CD4-positive, CD25-positive, alpha-beta regulatory T cell (primary cell): ENCODE measurements at regions not wholly inside any gene's neighbourhood (a gene's known extent, or its start where the extent isn't known, plus 50 kb on each side); places are given as distances from the start of the nearest gene placed in this dataset.
"Not testable (repeated sequence)": the region's sequence is repeated elsewhere in the genome, so short reads cannot be mapped to it uniquely, and the experiment has no call there.

ENCODE experiments used
- ATAC-seq, 2 donors: fragments of 150-1000 bp; cut with Tn5 transposase; one replicate each; pipeline ENCODE4 v1.10.0; 2021; ENCODE audit warnings: low read depth in 2 of 2, moderate number of reproducible peaks in 2 of 2, moderate library complexity in 1 of 2
- DNase-seq, 3 donors: peaks; one replicate each; pipeline versions ENCODE4 v3.0.0 to v3.0.0-alpha.2; 2012 to 2022; ENCODE audit warnings: mixed read lengths in 1 of 3
- H3K27ac ChIP-seq: one replicate; pipeline ENCODE4 v1.7.0; 2013; ENCODE audit warnings: mild to moderate bottlenecking, low read length; ENCODE audit not compliant: insufficient read depth, poor library complexity, severe bottlenecking
- H3K27me3 ChIP-seq: one replicate; pipeline ENCODE4 v1.7.0; 2013; ENCODE audit warnings: low read length; ENCODE audit not compliant: control insufficient read depth, insufficient read depth
- H3K36me3 ChIP-seq: one replicate; pipeline ENCODE4 v1.7.0; 2013; ENCODE audit warnings: mild to moderate bottlenecking, low read length, moderate library complexity; ENCODE audit not compliant: control insufficient read depth, insufficient read depth
- H3K4me1 ChIP-seq: 2 replicates; pipeline ENCODE4 v1.7.0; 2013; ENCODE audit warnings: mild to moderate bottlenecking, low read length; ENCODE audit not compliant: insufficient read depth, control insufficient read depth, poor library complexity, severe bottlenecking
- H3K4me3 ChIP-seq: one replicate; pipeline ENCODE4 v1.7.0; 2013; ENCODE audit warnings: low read depth, mild to moderate bottlenecking, low read length, moderate library complexity
- H3K9me3 ChIP-seq, 2 experiments: 1 replicate in 1 of 2; 2 replicates in 1 of 2; pipeline ENCODE4 v1.7.0; 2013; ENCODE audit warnings: low read length in 2 of 2, mild to moderate bottlenecking in 1 of 2, moderate library complexity in 1 of 2; ENCODE audit not compliant: control insufficient read depth in 2 of 2
- H3K27ac Mint-ChIP-seq, 3 donors: one replicate each; pipeline ENCODE4 v1.8.0; 2020 to 2022; ENCODE audit warnings: mild to moderate bottlenecking in 3 of 3, mixed read lengths in 3 of 3, moderate library complexity in 2 of 3
- H3K27me3 Mint-ChIP-seq: one replicate; pipeline ENCODE4 v1.8.0; 2022; ENCODE audit warnings: mild to moderate bottlenecking, mixed read lengths
- H3K36me3 Mint-ChIP-seq: one replicate; pipeline ENCODE4 v1.8.0; 2020; ENCODE audit warnings: mixed read lengths
- H3K4me1 Mint-ChIP-seq, 4 donors: one replicate each; pipeline ENCODE4 v1.8.0; 2020 to 2022; ENCODE audit warnings: mixed read lengths in 4 of 4, mild to moderate bottlenecking in 1 of 4
- H3K4me3 Mint-ChIP-seq, 4 donors: one replicate each; pipeline ENCODE4 v1.8.0; 2020 to 2022; ENCODE audit warnings: mild to moderate bottlenecking in 4 of 4, mixed read lengths in 4 of 4, moderate library complexity in 3 of 4
- H3K9me3 Mint-ChIP-seq, 7 donors: one replicate each; pipeline ENCODE4 v1.8.0; 2020 to 2022; ENCODE audit warnings: mixed read lengths in 7 of 7, mild to moderate bottlenecking in 3 of 7, moderate library complexity in 2 of 7

DNA sequence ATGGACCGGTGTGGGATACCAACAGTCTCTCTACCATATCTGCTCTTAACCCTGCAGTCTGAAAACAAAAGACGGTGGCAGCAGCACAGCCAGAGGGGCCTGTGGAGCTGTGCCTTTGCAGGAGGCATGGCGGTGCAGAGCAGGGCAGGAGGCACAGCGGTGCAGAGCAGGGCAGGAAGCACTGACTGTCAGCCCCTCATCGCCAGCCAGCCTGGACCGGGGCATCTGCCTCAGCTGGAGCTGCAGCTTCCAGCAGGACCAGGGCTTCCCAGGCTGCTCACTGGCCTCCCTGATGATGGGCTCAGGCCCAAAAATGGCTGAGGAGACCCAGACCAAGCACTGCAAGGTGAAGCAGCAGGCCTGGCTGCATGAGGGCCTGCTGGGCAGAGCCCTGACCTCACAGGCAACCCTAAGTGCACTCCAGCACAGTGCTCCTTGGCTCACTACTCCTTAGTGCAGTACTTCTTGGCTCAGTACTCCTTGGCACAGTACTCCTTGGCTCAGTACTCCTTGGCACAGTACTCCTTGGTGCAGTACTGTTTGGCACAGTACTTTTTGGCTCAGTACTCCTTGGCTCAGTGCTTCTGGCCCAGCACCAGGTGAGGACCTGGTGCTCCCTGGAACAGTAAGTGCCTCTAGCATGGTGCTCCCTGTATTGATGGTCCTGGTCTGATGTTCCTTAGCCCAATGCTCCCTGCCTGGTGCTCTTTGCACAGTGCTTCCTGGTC, 78.0 kb downstream of the DHCR7 start:
- ATAC-seq (no peak), DNase-seq (no peak)
- Mint-ChIP-seq H3K4me3 (no peak overlapping the region), H3K9me3 (peaks cover 0 to 5% (median 0%) of the 10 kb centered on the region in 7 donors), H3K27ac (no peak overlapping the region), H3K4me1 (no peaks in the 10 kb centered on the region), H3K27me3 (no peaks in the 10 kb centered on the region), H3K36me3 (no peaks in the 10 kb centered on the region)
- Histone ChIP-seq H3K4me3 (no peak overlapping the region), H3K36me3 (no peaks in the 10 kb centered on the region), H3K9me3 (no peaks in the 10 kb centered on the region), H3K27me3 (no peaks in the 10 kb centered on the region), H3K4me1 (no peaks in the 10 kb centered on the region), H3K27ac (no peak overlapping the region)

GRCh38 chr11:71369411-71369810, 78.8 kb downstream of the DHCR7 start:
- no peaks in the 10 kb centered on the region for H3K27me3 ChIP-seq
- no peak overlapping the region for H3K27ac ChIP-seq
- no peak for DNase-seq
- H3K4me3 Mint-ChIP-seq = no peak overlapping the region
- H3K36me3 Mint-ChIP-seq = no peaks in the 10 kb centered on the region
- H3K27ac Mint-ChIP-seq = no peak overlapping the region
- no peaks in the 10 kb centered on the region for H3K27me3 Mint-ChIP-seq
- no peak for ATAC-seq
- H3K4me1 ChIP-seq = no peaks in the 10 kb centered on the region
- no peak overlapping the region for H3K4me3 ChIP-seq
- H3K4me1 Mint-ChIP-seq = no peaks in the 10 kb centered on the region
- H3K9me3 Mint-ChIP-seq = peaks cover 0 to 1% (median 0%) of the 10 kb centered on the region in 7 donors
- no peaks in the 10 kb centered on the region for H3K36me3 ChIP-seq
- no peaks in the 10 kb centered on the region for H3K9me3 ChIP-seq

GRCh38 chr11:71368966-71369365, 79.2 kb downstream of the DHCR7 start:
- no peaks in the 10 kb centered on the region for H3K27me3 ChIP-seq
- Mint-ChIP-seq H3K27me3 (no peaks in the 10 kb centered on the region), H3K4me1 (no peaks in the 10 kb centered on the region), H3K27ac (no peak overlapping the region), H3K4me3 (no peak overlapping the region), H3K9me3 (peaks cover 0 to 1% (median 0%) of the 10 kb centered on the region in 7 donors), H3K36me3 (no peaks in the 10 kb centered on the region)
- ATAC-seq (no peak), DNase-seq (no peak)
- no peaks in the 10 kb centered on the region for H3K4me1 ChIP-seq
- H3K4me3 ChIP-seq = no peak overlapping the region
- no peaks in the 10 kb centered on the region for H3K9me3 ChIP-seq
- H3K36me3 ChIP-seq = no peaks in the 10 kb centered on the region
- H3K27ac ChIP-seq = no peak overlapping the region

DNA sequence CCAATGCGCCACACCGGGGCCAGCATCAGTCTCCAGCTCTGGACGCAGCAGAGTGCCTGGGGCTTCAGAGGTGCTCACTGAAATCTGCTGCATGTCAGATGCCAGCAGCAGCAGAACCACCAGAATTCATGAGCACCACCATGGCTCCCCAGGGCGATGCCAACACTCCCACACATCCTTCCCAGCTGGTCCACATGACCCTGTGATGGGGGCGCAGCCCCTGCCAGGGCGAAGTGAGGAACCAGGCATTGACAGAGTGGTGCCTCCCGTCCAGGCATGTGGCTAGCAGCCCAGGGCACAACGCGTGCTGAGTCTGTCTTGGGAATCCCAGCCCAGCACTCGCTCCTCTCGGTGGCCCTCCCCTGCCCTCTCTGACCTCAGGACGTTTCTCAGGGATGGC, 80.4 kb downstream of the DHCR7 start:
- Mint-ChIP-seq H3K36me3 (no peaks in the 10 kb centered on the region), H3K27me3 (no peaks in the 10 kb centered on the region), H3K4me3 (no peak overlapping the region), H3K9me3 (peaks cover 0 to 1% (median 0%) of the 10 kb centered on the region in 7 donors), H3K27ac (no peak overlapping the region), H3K4me1 (no peaks in the 10 kb centered on the region)
- H3K27ac ChIP-seq = no peak overlapping the region
- DNase-seq (no peak), ATAC-seq (no peak)
- H3K4me1 ChIP-seq = no peaks in the 10 kb centered on the region
- no peaks in the 10 kb centered on the region for H3K36me3 ChIP-seq
- no peaks in the 10 kb centered on the region for H3K9me3 ChIP-seq
- no peaks in the 10 kb centered on the region for H3K27me3 ChIP-seq
- no peak overlapping the region for H3K4me3 ChIP-seq

GRCh38 chr11:71367276-71367675, 80.9 kb downstream of the DHCR7 start:
- not testable (repeated sequence) for DNase-seq, H3K27me3 ChIP-seq, H3K4me1 Mint-ChIP-seq, H3K36me3 ChIP-seq, H3K27me3 Mint-ChIP-seq, H3K9me3 ChIP-seq, H3K36me3 Mint-ChIP-seq, H3K4me1 ChIP-seq, ATAC-seq, H3K27ac Mint-ChIP-seq, H3K9me3 Mint-ChIP-seq, H3K27ac ChIP-seq, H3K4me3 Mint-ChIP-seq, H3K4me3 ChIP-seq

GRCh38 chr11:71366076-71366475, 82.1 kb downstream of the DHCR7 start:
- Histone ChIP-seq H3K27ac (no peak overlapping the region), H3K4me3 (no peak overlapping the region), H3K27me3 (no peaks in the 10 kb centered on the region), H3K9me3 (no peaks in the 10 kb centered on the region), H3K36me3 (no peaks in the 10 kb centered on the region), H3K4me1 (no peaks in the 10 kb centered on the region)
- Mint-ChIP-seq H3K9me3 (peaks cover 0 to 1% (median 0%) of the 10 kb centered on the region in 7 donors), H3K4me1 (no peaks in the 10 kb centered on the region), H3K36me3 (no peaks in the 10 kb centered on the region), H3K27ac (no peak overlapping the region), H3K27me3 (no peaks in the 10 kb centered on the region), H3K4me3 (no peak overlapping the region)
- DNase-seq (no peak), ATAC-seq (no peak)

- no peak overlapping the region for H3K4me3 ChIP-seq
- no peaks in the 10 kb centered on the region for H3K27me3 ChIP-seq
- DNase-seq = no peak
- Mint-ChIP-seq H3K4me3 (no peak overlapping the region), H3K4me1 (no peaks in the 10 kb centered on the region), H3K27ac (no peak overlapping the region), H3K9me3 (peaks cover 0 to 1% (median 0%) of the 10 kb centered on the region in 7 donors), H3K27me3 (no peaks in the 10 kb centered on the region), H3K36me3 (no peaks in the 10 kb centered on the region)
- H3K36me3 ChIP-seq = no peaks in the 10 kb centered on the region
- no peaks in the 10 kb centered on the region for H3K9me3 ChIP-seq
- H3K27ac ChIP-seq = no peak overlapping the region
- no peak for ATAC-seq
- H3K4me1 ChIP-seq = no peaks in the 10 kb centered on the region
Observed at GRCh38 chr11:71365626-71366025, 82.6 kb downstream of the DHCR7 start.

DNA sequence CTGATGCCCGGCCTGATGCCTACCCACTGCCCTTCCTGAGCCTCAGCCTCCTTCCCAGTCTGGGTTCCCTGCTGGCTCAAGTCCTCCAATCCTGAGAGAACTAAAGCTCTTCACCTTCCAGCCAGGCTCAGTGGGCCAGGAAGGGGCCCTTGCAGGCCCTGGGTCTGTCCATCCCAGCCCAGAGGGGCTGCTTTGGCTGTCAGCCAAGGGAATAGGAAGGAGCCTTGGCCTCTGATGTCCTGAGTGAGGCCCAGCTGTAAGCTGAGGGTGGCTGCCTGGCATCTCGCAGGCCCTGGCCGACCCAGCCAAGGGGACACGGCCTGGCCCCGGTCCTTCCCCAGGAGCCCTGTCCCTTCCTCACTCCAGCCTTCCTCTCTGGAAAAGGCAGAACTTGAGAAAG, 83.4 kb downstream of the DHCR7 start:
- Mint-ChIP-seq H3K27me3 (no peaks in the 10 kb centered on the region), H3K27ac (no peak overlapping the region), H3K4me3 (no peak overlapping the region), H3K36me3 (no peaks in the 10 kb centered on the region), H3K4me1 (no peaks in the 10 kb centered on the region), H3K9me3 (peaks cover 0 to 1% (median 0%) of the 10 kb centered on the region in 7 donors)
- H3K4me1 ChIP-seq = no peaks in the 10 kb centered on the region
- no peaks in the 10 kb centered on the region for H3K36me3 ChIP-seq
- H3K27me3 ChIP-seq = no peaks in the 10 kb centered on the region
- no peak overlapping the region for H3K27ac ChIP-seq
- no peak overlapping the region for H3K4me3 ChIP-seq
- no peaks in the 10 kb centered on the region for H3K9me3 ChIP-seq
- DNase-seq (no peak), ATAC-seq (no peak)
